ENCODE measurements at regions not wholly inside any gene's neighbourhood (a gene's known extent, or its start where the extent isn't known, plus 50 kb on each side); places are given as distances from the start of the nearest gene placed in this dataset.

GRCh38 chr10:83941189-83941588, 198.1 kb upstream of the GHITM start:
- TF ChIP-seq CTCF (conservative IDR thresholded peaks at IDR 0.05) (no peak), ZFX (IDR thresholded peaks at IDR 0.05) (no peak)

All from C4-2B (cell line).